OCI-LY3 (cell line): ENCODE measurements at regions not wholly inside any gene's neighbourhood (a gene's known extent, or its start where the extent isn't known, plus 50 kb on each side); places are given as distances from the start of the nearest gene placed in this dataset.

Experiments
- CTCF ChIP-seq: fragments of 200-600, 300-600 bp; sonication (generic); IDR thresholded peaks from 2 replicates; pipeline ENCODE4 v1.5.1; 2014; ENCODE audit warnings: antibody characterized with exemption, low read length, low read depth
- EZH2phosphoT487 ChIP-seq: fragments of 200-600 bp; shearing (Covaris generic); IDR thresholded peaks from 2 replicates; pipeline ENCODE4 v1.6.1; 2018; ENCODE audit warnings: antibody characterized with exemption, mixed run types, low read depth

- no peak for TF ChIP-seq CTCF
- no peak for TF ChIP-seq EZH2phosphoT487
These were observed 627.3 kb downstream of the METTL15 start for GRCh38 chr11:28735511-28735910.
